ENCODE measurements at regions not wholly inside any gene's neighbourhood (a gene's known extent, or its start where the extent isn't known, plus 50 kb on each side); places are given as distances from the start of the nearest gene placed in this dataset.
"Not testable (repeated sequence)": the region's sequence is repeated elsewhere in the genome, so short reads cannot be mapped to it uniquely, and the experiment has no call there.

DNA sequence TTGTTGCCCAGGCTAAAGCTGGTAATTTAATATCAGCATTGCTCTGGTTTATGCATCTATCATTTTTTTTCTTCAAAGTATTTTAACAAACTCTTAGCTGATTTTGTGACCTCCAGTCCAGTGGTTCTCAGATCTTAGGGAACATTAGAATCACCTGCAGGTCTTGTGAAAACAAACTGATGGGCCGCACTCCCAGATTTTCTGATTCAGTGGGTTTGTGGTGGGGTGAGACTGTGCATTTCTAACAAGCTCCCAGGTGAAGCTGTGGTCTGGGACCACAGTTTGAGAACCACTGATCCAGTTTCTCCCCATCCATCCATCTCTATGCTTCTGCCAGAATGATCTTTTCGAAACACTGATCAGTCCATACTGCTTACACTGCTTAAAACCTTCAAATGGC lies 305.7 kb upstream of the USP24 start:
- H3K36me3 ChIP-seq = no peaks in the 10 kb centered on the region
- DNase-seq = no peak
- H3K9me3 ChIP-seq = no peaks in the 10 kb centered on the region
- TF ChIP-seq POLR2A (IDR thresholded peaks at IDR 0.05) (no peak), POLR2AphosphoS5 (IDR thresholded peaks at IDR 0.05) (no peak)
- TF ChIP-seq, protein P1, sequence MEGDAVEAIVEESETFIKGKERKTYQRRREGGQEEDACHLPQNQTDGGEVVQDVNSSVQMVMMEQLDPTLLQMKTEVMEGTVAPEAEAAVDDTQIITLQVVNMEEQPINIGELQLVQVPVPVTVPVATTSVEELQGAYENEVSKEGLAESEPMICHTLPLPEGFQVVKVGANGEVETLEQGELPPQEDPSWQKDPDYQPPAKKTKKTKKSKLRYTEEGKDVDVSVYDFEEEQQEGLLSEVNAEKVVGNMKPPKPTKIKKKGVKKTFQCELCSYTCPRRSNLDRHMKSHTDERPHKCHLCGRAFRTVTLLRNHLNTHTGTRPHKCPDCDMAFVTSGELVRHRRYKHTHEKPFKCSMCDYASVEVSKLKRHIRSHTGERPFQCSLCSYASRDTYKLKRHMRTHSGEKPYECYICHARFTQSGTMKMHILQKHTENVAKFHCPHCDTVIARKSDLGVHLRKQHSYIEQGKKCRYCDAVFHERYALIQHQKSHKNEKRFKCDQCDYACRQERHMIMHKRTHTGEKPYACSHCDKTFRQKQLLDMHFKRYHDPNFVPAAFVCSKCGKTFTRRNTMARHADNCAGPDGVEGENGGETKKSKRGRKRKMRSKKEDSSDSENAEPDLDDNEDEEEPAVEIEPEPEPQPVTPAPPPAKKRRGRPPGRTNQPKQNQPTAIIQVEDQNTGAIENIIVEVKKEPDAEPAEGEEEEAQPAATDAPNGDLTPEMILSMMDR (IDR thresholded peaks at IDR 0.05 in 8 of 11, conservative IDR thresholded peaks at IDR 0.05 in 3 of 11) = no peak
- no peaks in the 10 kb centered on the region for H3K4me1 ChIP-seq
- H3K27me3 ChIP-seq (replicated peaks in 1 of 7) = peaks cover 0 to 10% (median 0%) of the 10 kb centered on the region in 7 donors
- no peak overlapping the region for H3K27ac ChIP-seq
- WGBS, 5 donors = 78 to 97% (median 84%) methylated on average over 2 of the region's 2 CpGs
- H3K4me3 ChIP-seq = no peak overlapping the region
- intact Hi-C loops (cut with DNase I; ENCODE audit: low total_unique reads) = no loop called here

DNA sequence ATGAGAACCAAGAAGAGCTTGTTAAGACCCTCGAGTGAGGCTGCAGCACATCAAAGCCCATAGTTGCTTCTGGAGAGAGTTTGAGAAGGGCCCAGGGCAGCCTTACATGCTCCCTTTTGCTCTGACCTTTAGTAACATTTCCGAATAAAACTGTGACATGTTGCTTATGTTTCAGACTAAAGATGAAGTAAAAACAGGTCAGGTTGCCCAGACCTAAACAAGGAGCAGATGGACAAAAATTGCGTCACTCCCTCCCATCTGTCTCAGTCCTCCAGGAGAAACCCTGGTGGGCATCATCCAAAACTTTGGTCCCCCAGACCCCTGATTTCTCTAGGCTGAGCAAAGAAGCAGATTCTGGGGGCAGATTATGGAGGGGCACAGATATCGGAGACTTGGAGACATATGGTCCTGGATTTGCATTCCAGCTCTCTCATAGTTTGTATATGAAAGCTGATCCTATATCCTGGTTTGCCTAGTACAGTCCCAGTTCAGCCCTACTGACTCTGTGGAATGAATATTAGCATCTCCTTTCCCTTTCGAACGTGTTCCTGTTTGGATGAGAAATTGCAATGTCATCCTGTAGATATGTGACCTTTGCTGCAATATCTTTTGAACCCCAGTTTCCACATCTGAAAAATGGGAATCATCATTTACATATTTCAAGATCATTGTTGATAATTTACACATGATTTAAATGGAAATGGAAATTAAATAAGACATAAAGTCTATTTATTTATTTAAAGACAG lies 304.9 kb upstream of the USP24 start:
- DNase-seq = no peak
- 72 to 88% (median 77%) methylated on average over 6 of the region's 6 CpGs for WGBS, 5 donors
- no peak overlapping the region for H3K27ac ChIP-seq
- H3K4me3 ChIP-seq = no peak overlapping the region
- H3K36me3 ChIP-seq = no peaks in the 10 kb centered on the region
- H3K9me3 ChIP-seq = no peaks in the 10 kb centered on the region
- no peaks in the 10 kb centered on the region for H3K4me1 ChIP-seq
- intact Hi-C loops (cut with DNase I; ENCODE audit: low total_unique reads) = no loop called here
- H3K27me3 ChIP-seq (replicated peaks in 1 of 7) = peaks cover 0 to 10% (median 0%) of the 10 kb centered on the region in 7 donors
- TF ChIP-seq POLR2AphosphoS5 (IDR thresholded peaks at IDR 0.05) (no peak), POLR2A (IDR thresholded peaks at IDR 0.05) (no peak)
- TF ChIP-seq, protein P1 (IDR thresholded peaks at IDR 0.05 in 8 of 11, conservative IDR thresholded peaks at IDR 0.05 in 3 of 11) = no peak

DNA sequence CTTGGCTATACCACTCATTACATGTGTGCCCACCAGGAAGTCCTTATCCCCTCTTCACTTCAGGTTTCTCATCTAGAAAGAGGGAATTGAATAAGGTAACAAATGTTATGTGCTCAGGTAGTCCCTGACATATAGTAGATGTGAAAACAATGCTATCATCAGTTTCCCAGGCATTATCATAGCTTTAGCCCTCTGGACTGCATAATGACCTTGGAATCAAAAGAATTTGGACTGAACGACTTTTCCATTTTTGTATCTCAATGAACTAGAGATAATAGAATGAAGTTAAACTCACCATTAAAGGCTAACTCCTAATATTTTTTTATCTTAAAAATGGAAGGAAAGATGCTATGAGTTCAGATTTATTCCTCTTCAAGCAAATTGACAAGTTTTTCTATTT lies 304.1 kb upstream of the USP24 start:
- TF ChIP-seq POLR2A (IDR thresholded peaks at IDR 0.05) (no peak), POLR2AphosphoS5 (IDR thresholded peaks at IDR 0.05) (no peak)
- TF ChIP-seq, protein P1 (IDR thresholded peaks at IDR 0.05 in 8 of 11, conservative IDR thresholded peaks at IDR 0.05 in 3 of 11) = no peak
- H3K36me3 ChIP-seq = no peaks in the 10 kb centered on the region
- peaks cover 0 to 10% (median 0%) of the 10 kb centered on the region in 7 donors for H3K27me3 ChIP-seq (replicated peaks in 1 of 7)
- no peak for DNase-seq
- H3K27ac ChIP-seq = no peak overlapping the region
- H3K4me1 ChIP-seq = no peaks in the 10 kb centered on the region
- no peak overlapping the region for H3K4me3 ChIP-seq
- intact Hi-C loops (cut with DNase I; ENCODE audit: low total_unique reads) = no loop called here
- H3K9me3 ChIP-seq = no peaks in the 10 kb centered on the region
- WGBS, 5 donors = 55 to 76% (median 61%) methylated on average over 1 of the region's 1 CpG

DNA sequence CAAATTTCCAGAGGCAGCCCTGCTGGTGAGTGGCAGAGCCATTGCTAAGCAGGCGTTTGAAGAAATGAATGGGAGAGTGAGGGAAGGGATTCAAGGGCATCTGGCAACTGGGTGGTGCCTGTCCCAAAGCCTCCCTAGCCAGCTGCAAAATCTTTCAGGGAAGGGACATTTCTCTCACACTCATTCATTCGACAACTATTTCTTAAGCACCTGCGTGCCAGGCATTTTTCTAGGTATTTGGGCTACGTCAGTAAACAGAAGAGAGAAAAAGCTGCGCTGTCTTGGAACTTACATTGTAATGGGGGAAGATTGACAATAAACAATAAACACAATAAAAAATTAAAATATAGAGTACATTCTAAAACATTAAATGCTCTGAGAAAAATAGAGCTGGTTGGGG lies 301.9 kb upstream of the USP24 start:
- Histone ChIP-seq H3K9me3 (no peaks in the 10 kb centered on the region), H3K27ac (no peak overlapping the region), H3K4me1 (no peaks in the 10 kb centered on the region), H3K36me3 (no peaks in the 10 kb centered on the region), H3K4me3 (no peak overlapping the region), H3K27me3 (replicated peaks in 1 of 7) (peaks cover 0 to 10% (median 0%) of the 10 kb centered on the region in 7 donors)
- DNase-seq = no peak
- intact Hi-C loops (cut with DNase I; ENCODE audit: low total_unique reads) = no loop called here
- 75 to 98% (median 91%) methylated on average over 5 of the region's 5 CpGs for WGBS, 5 donors
- TF ChIP-seq POLR2AphosphoS5 (IDR thresholded peaks at IDR 0.05) = no peak
- TF ChIP-seq POLR2A (IDR thresholded peaks at IDR 0.05) = no peak
- TF ChIP-seq, protein P1 (IDR thresholded peaks at IDR 0.05 in 8 of 11, conservative IDR thresholded peaks at IDR 0.05 in 3 of 11) = no peak

DNA sequence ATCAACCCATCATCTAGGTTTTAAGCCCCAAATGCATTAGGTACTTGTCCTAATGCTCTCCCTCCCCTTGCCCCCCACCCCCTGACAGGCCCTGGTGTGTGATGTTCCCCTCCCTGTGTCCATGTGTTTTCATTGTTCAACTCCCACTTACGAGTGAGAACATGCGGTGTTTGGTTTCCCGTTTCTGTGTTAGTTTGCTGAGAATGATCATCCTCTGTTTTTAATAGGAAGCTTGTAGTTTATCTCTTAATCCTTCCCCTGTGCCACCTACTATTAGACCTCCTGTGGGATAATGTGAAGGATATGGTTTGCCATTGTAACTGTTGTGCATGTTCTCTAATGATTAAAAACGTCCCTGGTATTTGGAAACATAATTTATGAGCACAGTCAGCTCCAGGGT lies 299.4 kb upstream of the USP24 start:
- H3K36me3 ChIP-seq; DNase-seq; H3K27ac ChIP-seq; H3K9me3 ChIP-seq; H3K4me1 ChIP-seq; H3K4me3 ChIP-seq; intact Hi-C loops (cut with DNase I; ENCODE audit: low total_unique reads): not testable (repeated sequence)
- WGBS, 5 donors = 76 to 81% (median 78%) methylated on average over 4 of the region's 4 CpGs
- peaks cover 0 to 23% (median 0%) of the 10 kb centered on the region in 7 donors for H3K27me3 ChIP-seq (replicated peaks in 1 of 7)
